ENCODE measurements at regions not wholly inside any gene's neighbourhood (a gene's known extent, or its start where the extent isn't known, plus 50 kb on each side); places are given as distances from the start of the nearest gene placed in this dataset.

GRCh38 chr5:143473481-143473880 is 70.0 kb upstream of the NR3C1 start:
- TF ChIP-seq POLR2AphosphoS2 (IDR thresholded peaks at IDR 0.05; ENCODE audit: low read length) (no peak), JUNB (CRISPR knock-in tag; conservative IDR thresholded peaks at IDR 0.05) (no peak), MTA3 (IDR thresholded peaks at IDR 0.05; ENCODE audit: borderline replicate concordance) (no peak), SFPQ (IDR thresholded peaks at IDR 0.05; ENCODE audit: low read depth, low read length) (no peak), GTF2B (IDR thresholded peaks at IDR 0.05; ENCODE audit: extremely low read depth, insufficient read length) (no peak), CREB3 (tag; conservative IDR thresholded peaks at IDR 0.05; ENCODE audit: low read depth) (no peak), L3MBTL2 (IDR thresholded peaks at IDR 0.05) (no peak), ZNF316 (IDR thresholded peaks at IDR 0.05) (no peak), RFX1 (IDR thresholded peaks at IDR 0.05) (no peak), FOXJ3 (CRISPR knock-in tag; IDR thresholded peaks at IDR 0.05) (no peak), CEBPG (CRISPR knock-in tag; IDR thresholded peaks at IDR 0.05) (no peak), CEBPG (tag; conservative IDR thresholded peaks at IDR 0.05 in 1 of 2, IDR thresholded peaks at IDR 0.05 in 1 of 2) (no peak), PML (IDR thresholded peaks at IDR 0.05; ENCODE audit: low read length) (no peak), YBX1 (IDR thresholded peaks at IDR 0.05) (no peak), EZH2 (IDR thresholded peaks at IDR 0.05; ENCODE audit: borderline replicate concordance, low read depth, low read length) (no peak), RBM22 (IDR thresholded peaks at IDR 0.05; ENCODE audit: low read depth, low read length, poor library complexity, severe bottlenecking) (no peak), HIVEP1 (CRISPR knock-in tag; IDR thresholded peaks at IDR 0.05) (no peak)
- no TSS peak for BruUV-seq (replicated peaks)
- Histone ChIP-seq H3K4me2 (ENCODE audit: insufficient read depth, low read length) (no peak overlapping the region), H3K9ac (ENCODE audit: insufficient read depth in 1 of 2, low read depth in 2 of 2, low read length in 2 of 2) (no peak overlapping the region), H3K79me2 (ENCODE audit: control insufficient read depth, insufficient read depth, low read length) (no peaks in the 10 kb centered on the region), H3K36me3 (ENCODE audit: control insufficient read depth, insufficient read depth, low read length) (no peaks in the 10 kb centered on the region), H3K4me1 (replicated peaks in 1 of 2; ENCODE audit: control insufficient read depth in 2 of 2, insufficient read depth in 2 of 2, low read length in 2 of 2) (no peaks in the 10 kb centered on the region), H4K20me1 (replicated peaks; ENCODE audit: control insufficient read depth, insufficient read depth, low read length) (no peaks in the 10 kb centered on the region), H3K27me3 (ENCODE audit: control insufficient read depth in 2 of 2, insufficient read depth in 2 of 2, low read length in 2 of 2) (no peaks in the 10 kb centered on the region), H2AFZ (ENCODE audit: low read depth, low read length) (no peak overlapping the region), H3K9me3 (replicated peaks; ENCODE audit: control insufficient read depth, insufficient read depth, low read depth, low read length) (no peaks in the 10 kb centered on the region), H3K27ac (ENCODE audit: extremely low read depth, low read depth, low read length) (no peak overlapping the region), H3K4me3 (no peak overlapping the region), H3K9me1 (ENCODE audit: control insufficient read depth, insufficient read depth, low read length) (no peaks in the 10 kb centered on the region)
- no peak for FAIRE-seq
- ATAC-seq: no peak
- CTCF ChIA-PET (ENCODE audit: low intra/inter-chr PET ratio): no interaction called here
- POLR2A ChIA-PET: no interaction called here
- in situ Hi-C loops (cut with MboI): no loop called here
- 0% methylated on average over 5 of the region's 5 CpGs for WGBS (ENCODE audit: insufficient coverage, low coverage, missing lambda C conversion rate)
- intact Hi-C loops (cut with micrococcal nuclease): no loop called here
- DNase-seq (ENCODE audit: extremely low read depth in 1 of 4, low spot score in 3 of 4): no peak

All from K562 (cell line).